HCT116 (cell line): ENCODE measurements at regions not wholly inside any gene's neighbourhood (a gene's known extent, or its start where the extent isn't known, plus 50 kb on each side); places are given as distances from the start of the nearest gene placed in this dataset.

Experiments used
- ATAC-seq: fragments of 200-7000 bp; cut with Tn5 transposase; 2 replicates; pipeline ENCODE4 v1.9.1; 2020; ENCODE audit warnings: mild to moderate bottlenecking, moderate library complexity
- BruUV-seq: library from RNA; stranded (reverse); fragments of 400-500 nt; replicated peaks from 2 replicates; lab custom pipeline; 2021; lab: Mats Ljungman, UMichigan
- CTCF ChIA-PET: fragments of 300-600 bp; sonication (Branson Sonifier 250); formaldehyde crosslinking; loops from one replicate; lab custom pipeline; 2021; ENCODE audit warnings: antibody characterized with exemption; lab: Charles Lee
- POLR2A ChIA-PET: fragments of 300-600, 350-600 bp; sonication (Branson Sonifier 250); formaldehyde crosslinking; loops from one replicate; lab custom pipeline; 2021; ENCODE audit warnings: antibody characterized with exemption; lab: Charles Lee
- RAD21 ChIA-PET, 2 experiments: fragments of 300-600 bp; sonication (Branson Sonifier 250); formaldehyde crosslinking; loops; one replicate each; lab custom pipeline; 2023; ENCODE audit warnings: low total read pairs in 2 of 2; ENCODE audit not compliant: uncharacterized antibody in 2 of 2, unreplicated experiment in 2 of 2, low non-redundant PET in 1 of 2; lab: Charles Lee
- DNase-seq: peaks from one replicate; pipeline ENCODE4 v3.0.0-alpha.2; 2010; ENCODE audit warnings: low read depth, low spot score
- H2AFZ ChIP-seq: fragments of 200-600 bp; shearing (Covaris generic), sonication (generic); 2 replicates; pipeline ENCODE4 v1.6.1; 2017; ENCODE audit warnings: low read depth, mixed run types, mixed read lengths, antibody characterized with exemption, low read length; ENCODE audit not compliant: poor library complexity, severe bottlenecking
- H3K27ac ChIP-seq: 2 replicates; pipeline ENCODE4 v1.5.1; 2012; ENCODE audit warnings: low read depth, low read length
- H3K27me3 ChIP-seq: fragments of 200-600 bp; sonication (generic); 2 replicates; pipeline ENCODE4 v1.6.1; 2016; ENCODE audit warnings: mixed run types, low read length, mixed read lengths; ENCODE audit not compliant: insufficient read depth
- H3K36me3 ChIP-seq, 2 experiments: fragments of 200-500 bp in 1 of 2; fragments of 200-600 bp in 1 of 2; sonication (Bioruptor generic) in 1 of 2; sonication (generic) in 1 of 2; 2 replicates each; pipeline versions ENCODE4 v1.5.1 to v1.6.1; 2014 to 2016; ENCODE audit warnings: low read length in 2 of 2, inconsistent platforms in 1 of 2, mixed read lengths in 1 of 2, mixed run types in 1 of 2; ENCODE audit not compliant: insufficient read depth in 2 of 2, control insufficient read depth in 1 of 2
- H3K4me1 ChIP-seq, 2 experiments: fragments of 200-600 bp in 1 of 2; sonication (generic) in 1 of 2; 2 replicates each; pipeline versions ENCODE4 v1.5.1 to v1.6.1; 2012 to 2017; ENCODE audit warnings: low read length in 2 of 2, inconsistent platforms in 1 of 2, mild to moderate bottlenecking in 1 of 2, mixed read lengths in 1 of 2, mixed run types in 1 of 2, moderate library complexity in 1 of 2; ENCODE audit not compliant: insufficient read depth in 2 of 2, control insufficient read depth in 1 of 2
- H3K4me2 ChIP-seq: fragments of 200-600 bp; sonication (generic); 2 replicates; pipeline ENCODE4 v1.6.1; 2017; ENCODE audit warnings: mixed run types, low read length, mixed read lengths
- H3K4me3 ChIP-seq, 2 experiments: fragments of 200-600 bp in 1 of 2; sonication (generic) in 1 of 2; replicated peaks in 1 of 2; 2 replicates each; pipeline ENCODE4 v1.5.1; 2011 to 2016; ENCODE audit warnings: low read length in 2 of 2, control low read depth in 1 of 2, low read depth in 1 of 2, mild to moderate bottlenecking in 1 of 2, mixed read lengths in 1 of 2, mixed run types in 1 of 2
- H3K79me2 ChIP-seq: fragments of 200-600 bp; sonication (generic); 2 replicates; pipeline ENCODE4 v1.6.1; 2017; ENCODE audit warnings: mild to moderate bottlenecking, mixed run types, low read length, moderate library complexity, mixed read lengths; ENCODE audit not compliant: insufficient read depth
- H3K9ac ChIP-seq: fragments of 200-600 bp; sonication (generic); 2 replicates; pipeline ENCODE4 v1.6.1; 2016; ENCODE audit warnings: low read length, mixed read lengths
- H3K9me2 ChIP-seq: fragments of 200-600 bp; sonication (generic), shearing (Covaris generic); 2 replicates; pipeline ENCODE4 v1.6.1; 2017; ENCODE audit warnings: mixed run types, mild to moderate bottlenecking, moderate library complexity; ENCODE audit not compliant: insufficient read depth
- H3K9me3 ChIP-seq, 2 experiments: fragments of 200-500 bp in 1 of 2; fragments of 200-600 bp in 1 of 2; sonication (Bioruptor generic) in 1 of 2; sonication (generic) in 1 of 2; 2 replicates each; pipeline ENCODE4 v1.6.1; 2014 to 2017; ENCODE audit warnings: low read length in 2 of 2, mixed read lengths in 2 of 2, inconsistent platforms in 1 of 2, low read depth in 1 of 2, mild to moderate bottlenecking in 1 of 2, mixed run types in 1 of 2, moderate library complexity in 1 of 2; ENCODE audit not compliant: control insufficient read depth in 1 of 2, insufficient read depth in 1 of 2
- H4K20me1 ChIP-seq: fragments of 200-600 bp; sonication (generic), shearing (Covaris generic); 2 replicates; pipeline ENCODE4 v1.6.1; 2017; ENCODE audit warnings: mixed run types, mild to moderate bottlenecking, moderate library complexity; ENCODE audit not compliant: insufficient read depth
- ATF3 ChIP-seq: IDR thresholded peaks from 2 replicates; pipeline ENCODE4 v1.6.1; 2012
- CBX3 ChIP-seq: IDR thresholded peaks from 2 replicates; pipeline ENCODE4 v1.6.1; 2012; ENCODE audit warnings: low read depth
- CEBPB ChIP-seq: IDR thresholded peaks from 2 replicates; pipeline ENCODE4 v1.6.1; 2012; ENCODE audit warnings: low read depth
- EZH2 ChIP-seq: fragments of 200-600 bp; sonication (generic); IDR thresholded peaks from 2 replicates; pipeline ENCODE4 v1.6.1; 2017; ENCODE audit warnings: antibody characterized with exemption, mixed run types
- EZH2phosphoT487 ChIP-seq: fragments of 200-600 bp; IDR thresholded peaks from 2 replicates; pipeline ENCODE4 v1.6.1; 2018; ENCODE audit warnings: antibody characterized with exemption, borderline replicate concordance
- FOSL1 ChIP-seq: IDR thresholded peaks from 2 replicates; pipeline ENCODE4 v1.6.1; 2012; ENCODE audit warnings: low read depth
- POLR2A ChIP-seq: IDR thresholded peaks from 2 replicates; pipeline ENCODE4 v1.7.0; 2011; ENCODE audit warnings: borderline replicate concordance; ENCODE audit not compliant: insufficient read depth, insufficient read length; ENCODE audit errors: extremely low read depth
- REST ChIP-seq: IDR thresholded peaks from 2 replicates; pipeline ENCODE4 v1.6.1; 2012; ENCODE audit warnings: low read depth
- SIN3A ChIP-seq: IDR thresholded peaks from 2 replicates; pipeline ENCODE4 v1.6.1; 2012; ENCODE audit warnings: low read depth
- SP1 ChIP-seq: IDR thresholded peaks from 2 replicates; pipeline ENCODE4 v1.6.1; 2012; ENCODE audit warnings: low read depth
- YY1 ChIP-seq: IDR thresholded peaks from 2 replicates; pipeline ENCODE4 v1.6.1; 2011; ENCODE audit warnings: low read length, low read depth, moderate library complexity, mild to moderate bottlenecking; ENCODE audit not compliant: insufficient replicate concordance; ENCODE audit errors: extremely low read depth
- ZNF274 ChIP-seq: fragments of 200-500 bp; sonication (Bioruptor generic); IDR thresholded peaks from 2 replicates; pipeline ENCODE4 v1.6.1; 2014; ENCODE audit warnings: mild to moderate bottlenecking, low read depth, low read length, inconsistent platforms
- intact Hi-C: fragments of 100-400 bp; cut with micrococcal nuclease; formaldehyde crosslinking; loops from 2 replicates; pipeline ENCODE4 v1.10.0; 2022

- ATAC-seq: no peak
- RAD21 ChIA-PET: no interaction called here
- intact Hi-C loops: no loop called here
- no peak overlapping the region for H3K27ac ChIP-seq
- H3K9ac ChIP-seq: no peak overlapping the region
- no peaks in the 10 kb centered on the region for H3K27me3 ChIP-seq
- no peaks in the 10 kb centered on the region; the same call in 1 of the 2 replicates for H3K9me2 ChIP-seq
- POLR2A ChIA-PET: no interaction called here
- no peaks in the 10 kb centered on the region for H3K9me3 ChIP-seq
- H3K4me2 ChIP-seq: no peak overlapping the region
- H3K36me3 ChIP-seq: no peaks in the 10 kb centered on the region
- no peaks in the 10 kb centered on the region for H3K79me2 ChIP-seq
- DNase-seq: no peak
- no peak overlapping the region for H2AFZ ChIP-seq
- CTCF ChIA-PET: no interaction called here
- BruUV-seq: no TSS peak
- no peak for TF ChIP-seq EZH2phosphoT487
- no peak for TF ChIP-seq REST
- TF ChIP-seq CEBPB: no peak
- TF ChIP-seq CBX3: no peak
- TF ChIP-seq YY1: no peak
- TF ChIP-seq SP1: no peak
- no peak for TF ChIP-seq FOSL1
- TF ChIP-seq ATF3: no peak
- no peak for TF ChIP-seq POLR2A
- TF ChIP-seq EZH2: no peak
- TF ChIP-seq ZNF274: no peak
- TF ChIP-seq SIN3A: no peak
- no peaks in the 10 kb centered on the region for H3K4me1 ChIP-seq
- no peak overlapping the region for H3K4me3 ChIP-seq
- no peaks in the 10 kb centered on the region for H4K20me1 ChIP-seq
Measured at GRCh38 chr6:145260484-145261175, 474.7 kb downstream of the EPM2A start.
